H9 (cell line): ENCODE measurements at regions not wholly inside any gene's neighbourhood (a gene's known extent, or its start where the extent isn't known, plus 50 kb on each side); places are given as distances from the start of the nearest gene placed in this dataset.

ENCODE experiments used
- DNase-seq: peaks from one replicate; pipeline ENCODE4 v3.0.0-alpha.2; 2017
- H2AFZ ChIP-seq: one replicate; pipeline ENCODE4 v1.6.1; 2013; ENCODE audit warnings: mild to moderate bottlenecking, low read length, control low read depth, moderate library complexity
- H2AK5ac ChIP-seq: 2 replicates; pipeline ENCODE4 v1.6.1; 2013; ENCODE audit warnings: low read length, control low read depth, mixed read lengths; ENCODE audit not compliant: insufficient read length
- H2BK120ac ChIP-seq: one replicate; pipeline ENCODE4 v1.6.1; 2013; ENCODE audit warnings: low read depth, mild to moderate bottlenecking, low read length, control low read depth, inconsistent platforms; ENCODE audit not compliant: poor library complexity, severe bottlenecking
- H2BK12ac ChIP-seq: 2 replicates; pipeline ENCODE4 v1.6.1; 2013; ENCODE audit warnings: low read length, control low read depth, mixed read lengths, low read depth; ENCODE audit not compliant: insufficient read length
- H2BK15ac ChIP-seq: 2 replicates; pipeline ENCODE4 v1.6.1; 2013; ENCODE audit warnings: low read depth, low read length, control low read depth
- H2BK20ac ChIP-seq: one replicate; pipeline ENCODE4 v1.6.1; 2013; ENCODE audit warnings: low read depth, mild to moderate bottlenecking, low read length, control low read depth, inconsistent platforms; ENCODE audit not compliant: poor library complexity, severe bottlenecking
- H2BK5ac ChIP-seq: 2 replicates; pipeline ENCODE4 v1.6.1; 2013; ENCODE audit warnings: low read length, control low read depth, mixed read lengths; ENCODE audit not compliant: insufficient read length
- H3K14ac ChIP-seq: 2 replicates; pipeline ENCODE4 v1.6.1; 2013; ENCODE audit warnings: low read length, control low read depth; ENCODE audit not compliant: insufficient read depth
- H3K18ac ChIP-seq: 2 replicates; pipeline ENCODE4 v1.6.1; 2013; ENCODE audit warnings: low read depth, mild to moderate bottlenecking, mixed read lengths, low read length, control low read depth; ENCODE audit not compliant: insufficient read length
- H3K23ac ChIP-seq: 2 replicates; pipeline ENCODE4 v1.6.1; 2013; ENCODE audit warnings: low read length, control low read depth, mixed read lengths, low read depth; ENCODE audit not compliant: insufficient read length
- H3K23me2 ChIP-seq: 2 replicates; pipeline ENCODE4 v1.6.1; 2013; ENCODE audit warnings: low read depth, mild to moderate bottlenecking, mixed read lengths, low read length, control low read depth; ENCODE audit not compliant: insufficient read length, poor library complexity, severe bottlenecking
- H3K27ac ChIP-seq: 2 replicates; pipeline ENCODE4 v1.5.1; 2013; ENCODE audit warnings: low read length, control low read depth, mixed read lengths, low read depth; ENCODE audit not compliant: insufficient read length
- H3K27me3 ChIP-seq: 2 replicates; pipeline ENCODE4 v1.6.1; 2013; ENCODE audit warnings: low read length, control low read depth, inconsistent platforms; ENCODE audit not compliant: insufficient read depth
- H3K4ac ChIP-seq: 2 replicates; pipeline ENCODE4 v1.6.1; 2013; ENCODE audit warnings: low read depth, mild to moderate bottlenecking, control low read depth, inconsistent platforms, low read length, moderate library complexity
- H3K4me1 ChIP-seq: 2 replicates; pipeline ENCODE4 v1.6.1; 2013; ENCODE audit warnings: low read length, control low read depth, inconsistent platforms; ENCODE audit not compliant: insufficient read depth
- H3K4me2 ChIP-seq: 2 replicates; pipeline ENCODE4 v1.6.1; 2013; ENCODE audit warnings: low read length, control low read depth, mixed read lengths; ENCODE audit not compliant: insufficient read length, insufficient read depth
- H3K56ac ChIP-seq: 2 replicates; pipeline ENCODE4 v1.6.1; 2013; ENCODE audit warnings: low read depth, mild to moderate bottlenecking, mixed read lengths, low read length, control low read depth; ENCODE audit not compliant: insufficient read length
- H3K79me1 ChIP-seq: 2 replicates; pipeline ENCODE4 v1.6.1; 2013; ENCODE audit warnings: low read depth, mild to moderate bottlenecking, moderate library complexity, low read length, control low read depth, inconsistent platforms; ENCODE audit not compliant: insufficient read depth, poor library complexity, severe bottlenecking
- H3K79me2 ChIP-seq: 2 replicates; pipeline ENCODE4 v1.6.1; 2013; ENCODE audit warnings: low read length, control low read depth, inconsistent platforms; ENCODE audit not compliant: insufficient read depth
- H3K9ac ChIP-seq: 2 replicates; pipeline ENCODE4 v1.6.1; 2013; ENCODE audit warnings: low read length, control low read depth, mixed read lengths; ENCODE audit not compliant: insufficient read length; ENCODE audit errors: extremely low read depth
- H3K9me3 ChIP-seq: one replicate; pipeline ENCODE4 v1.6.1; 2013; ENCODE audit warnings: low read depth, low read length, inconsistent platforms; ENCODE audit not compliant: control insufficient read depth
- H3T11ph ChIP-seq: one replicate; pipeline ENCODE4 v1.6.1; 2013; ENCODE audit warnings: mild to moderate bottlenecking, low read length, control low read depth, inconsistent platforms
- H4K20me1 ChIP-seq: one replicate; pipeline ENCODE4 v1.6.1; 2013; ENCODE audit not compliant: control insufficient read depth, insufficient read length, insufficient read depth
- H4K5ac ChIP-seq: 2 replicates; pipeline ENCODE4 v1.6.1; 2013; ENCODE audit warnings: low read depth, mild to moderate bottlenecking, mixed read lengths, low read length, control low read depth; ENCODE audit not compliant: insufficient read length
- H4K8ac ChIP-seq: replicated peaks from 2 replicates; pipeline ENCODE4 v1.6.1; 2013; ENCODE audit warnings: low read length, control low read depth, mixed read lengths, low read depth; ENCODE audit not compliant: insufficient read length
- H4K91ac ChIP-seq: 2 replicates; pipeline ENCODE4 v1.6.1; 2013; ENCODE audit warnings: low read depth, mild to moderate bottlenecking, moderate library complexity, mixed read lengths, low read length, control low read depth; ENCODE audit not compliant: insufficient read length
- H3K27ac Mint-ChIP-seq, 3 experiments: 2 replicates in 2 of 3; 3 replicates in 1 of 3; pipeline ENCODE4 v1.8.0; 2020 to 2021; ENCODE audit warnings: mixed read lengths in 3 of 3, mild to moderate bottlenecking in 1 of 3, moderate library complexity in 1 of 3
- H3K27me3 Mint-ChIP-seq: 2 replicates; pipeline ENCODE4 v1.8.0; 2021; ENCODE audit warnings: low read depth, mild to moderate bottlenecking, moderate library complexity, mixed read lengths
- H3K36me3 Mint-ChIP-seq, 3 experiments: 2 replicates in 2 of 3; 3 replicates in 1 of 3; pipeline ENCODE4 v1.8.0; 2020 to 2021; ENCODE audit warnings: low read depth in 3 of 3, mixed read lengths in 3 of 3; ENCODE audit not compliant: insufficient read depth in 1 of 3
- H3K4me1 Mint-ChIP-seq, 2 experiments: 2 replicates each; pipeline ENCODE4 v1.8.0; 2020; ENCODE audit warnings: mixed read lengths in 2 of 2
- H3K4me3 Mint-ChIP-seq, 2 experiments: 2 replicates in 1 of 2; 3 replicates in 1 of 2; pipeline ENCODE4 v1.8.0; 2020 to 2021; ENCODE audit warnings: mild to moderate bottlenecking in 2 of 2, mixed read lengths in 2 of 2, moderate library complexity in 1 of 2
- H3K9me3 Mint-ChIP-seq, 2 experiments: 2 replicates in 1 of 2; 3 replicates in 1 of 2; pipeline ENCODE4 v1.8.0; 2020; ENCODE audit warnings: mild to moderate bottlenecking in 2 of 2, mixed read lengths in 2 of 2, moderate library complexity in 1 of 2
- WGBS: extraction: QIAGEN DNeasy Blood & Tissue Kit; methylation state at CpG from one replicate; pipeline ENCODE4 v1.1.7; 2013; ENCODE audit warnings: missing lambda C conversion rate, low lambda C conversion rate, mixed read lengths; ENCODE audit not compliant: insufficient read length; ENCODE audit errors: extremely low coverage; 5-methylcytosine and 5-hydroxymethylcytosine counted together
- TF ChIP-seq, protein P1 (sequence below): fragments of 200-600 bp; sonication (generic); conservative IDR thresholded peaks from 3 replicates; pipeline ENCODE4 v1.8.0; 2021; ENCODE audit warnings: antibody characterized with exemption, mild to moderate bottlenecking

DNA sequence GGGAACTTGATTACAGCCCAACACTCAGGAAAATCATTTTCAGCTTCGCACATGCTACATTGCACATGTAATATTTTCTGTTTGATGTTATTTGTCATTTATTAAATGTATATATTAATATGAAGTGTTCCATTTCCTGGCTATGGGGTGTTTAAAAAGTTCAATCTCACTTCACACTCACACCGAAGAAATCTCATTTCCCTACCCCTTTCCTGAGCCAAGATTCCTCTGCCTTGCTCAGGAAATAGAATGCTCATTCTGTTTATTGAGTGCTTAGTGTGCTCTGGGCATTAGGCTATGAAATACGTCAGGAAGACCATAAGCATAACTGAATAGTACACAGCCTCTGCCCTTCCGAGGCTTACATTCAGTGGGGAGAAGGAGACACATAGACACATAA lies 331.9 kb upstream of the TSHZ3 start:
- WGBS = no CpG with 5 or more reads among the region's 4 CpGs
- Mint-ChIP-seq H3K36me3 (no peaks in the 10 kb centered on the region), H3K4me3 (no peak overlapping the region), H3K27me3 (peaks cover 2% of the 10 kb centered on the region), H3K4me1 (no peaks in the 10 kb centered on the region; a peak in 1 of 4 replicates), H3K9me3 (no peaks in the 10 kb centered on the region), H3K27ac (no peak overlapping the region)
- H3K79me2 ChIP-seq = no peaks in the 10 kb centered on the region
- no peaks in the 10 kb centered on the region for H3K79me1 ChIP-seq
- TF ChIP-seq, protein P1, sequence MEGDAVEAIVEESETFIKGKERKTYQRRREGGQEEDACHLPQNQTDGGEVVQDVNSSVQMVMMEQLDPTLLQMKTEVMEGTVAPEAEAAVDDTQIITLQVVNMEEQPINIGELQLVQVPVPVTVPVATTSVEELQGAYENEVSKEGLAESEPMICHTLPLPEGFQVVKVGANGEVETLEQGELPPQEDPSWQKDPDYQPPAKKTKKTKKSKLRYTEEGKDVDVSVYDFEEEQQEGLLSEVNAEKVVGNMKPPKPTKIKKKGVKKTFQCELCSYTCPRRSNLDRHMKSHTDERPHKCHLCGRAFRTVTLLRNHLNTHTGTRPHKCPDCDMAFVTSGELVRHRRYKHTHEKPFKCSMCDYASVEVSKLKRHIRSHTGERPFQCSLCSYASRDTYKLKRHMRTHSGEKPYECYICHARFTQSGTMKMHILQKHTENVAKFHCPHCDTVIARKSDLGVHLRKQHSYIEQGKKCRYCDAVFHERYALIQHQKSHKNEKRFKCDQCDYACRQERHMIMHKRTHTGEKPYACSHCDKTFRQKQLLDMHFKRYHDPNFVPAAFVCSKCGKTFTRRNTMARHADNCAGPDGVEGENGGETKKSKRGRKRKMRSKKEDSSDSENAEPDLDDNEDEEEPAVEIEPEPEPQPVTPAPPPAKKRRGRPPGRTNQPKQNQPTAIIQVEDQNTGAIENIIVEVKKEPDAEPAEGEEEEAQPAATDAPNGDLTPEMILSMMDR = no peak
- H3K14ac ChIP-seq = no peak overlapping the region
- H4K20me1 ChIP-seq = no peaks in the 10 kb centered on the region
- no peak overlapping the region for H2AK5ac ChIP-seq
- no peak overlapping the region for H2BK20ac ChIP-seq
- H3K18ac ChIP-seq = no peak overlapping the region
- H4K91ac ChIP-seq = no peak overlapping the region
- H3K4ac ChIP-seq = no peak overlapping the region
- H2BK120ac ChIP-seq = no peak overlapping the region
- H3K9me3 ChIP-seq = no peaks in the 10 kb centered on the region
- no peak overlapping the region for H2BK5ac ChIP-seq
- H2BK15ac ChIP-seq = no peak overlapping the region
- H2AFZ ChIP-seq = no peak overlapping the region
- no peak overlapping the region for H3T11ph ChIP-seq
- no peak overlapping the region for H2BK12ac ChIP-seq
- no peaks in the 10 kb centered on the region for H3K27me3 ChIP-seq
- H4K8ac ChIP-seq = no peak overlapping the region
- no peak overlapping the region for H4K5ac ChIP-seq
- H3K4me1 ChIP-seq = no peaks in the 10 kb centered on the region
- H3K56ac ChIP-seq = no peak overlapping the region
- H3K23me2 ChIP-seq = no peaks in the 10 kb centered on the region
- H3K4me2 ChIP-seq = no peak overlapping the region
- H3K23ac ChIP-seq = no peak overlapping the region
- DNase-seq = no peak
- H3K9ac ChIP-seq = no peak overlapping the region
- H3K27ac ChIP-seq = no peak overlapping the region
